DMS153 treated with DMSO at 0.1 percent for 48 hours (cell line): ENCODE measurements at regions not wholly inside any gene's neighbourhood (a gene's known extent, or its start where the extent isn't known, plus 50 kb on each side); places are given as distances from the start of the nearest gene placed in this dataset.
A peak's percentile ranks its signal among the peaks of the same experiment; 100 is the strongest.

Source experiments
- DNase-seq: peaks from one replicate; lab custom pipeline; 2025; ENCODE audit not compliant: unreplicated experiment; lab: John Stamatoyannopoulos, UW

- DNase-seq = no peak
Measured at GRCh38 chr14:96727073-96727472, 70.1 kb upstream of the VRK1 start.

GRCh38 chr14:96727491-96727890 lies 69.7 kb upstream of the VRK1 start:
- DNase-seq = no peak

- DNase-seq = no peak
Measured at GRCh38 chr14:96727980-96728717, 69.0 kb upstream of the VRK1 start.

- DNase-seq = no peak
Measured at GRCh38 chr14:96729889-96730288, 67.3 kb upstream of the VRK1 start.

GRCh38 chr14:96730386-96730785 lies 66.8 kb upstream of the VRK1 start:
- DNase-seq = no peak

GRCh38 chr14:96734076-96734622 lies 63.0 kb upstream of the VRK1 start:
- no peak for DNase-seq

- peak; percentile 23 for DNase-seq
Measured at GRCh38 chr14:96735526-96735925, 61.7 kb upstream of the VRK1 start.

- no peak for DNase-seq
Measured at GRCh38 chr14:96736439-96736838, 60.7 kb upstream of the VRK1 start.

- DNase-seq = no peak
Measured at GRCh38 chr14:96737881-96738280, 59.3 kb upstream of the VRK1 start.

GRCh38 chr14:96739200-96739910 lies 57.8 kb upstream of the VRK1 start:
- DNase-seq = no peak

- peak; percentile 42 for DNase-seq
Measured at GRCh38 chr14:96741151-96741977, 55.8 kb upstream of the VRK1 start.

- no peak for DNase-seq
Measured at GRCh38 chr14:96744262-96744661, 52.9 kb upstream of the VRK1 start.

- DNase-seq = no peak
Measured at GRCh38 chr14:96745500-96746051, 51.6 kb upstream of the VRK1 start.

GRCh38 chr14:96746101-96746500 lies 51.1 kb upstream of the VRK1 start:
- DNase-seq = no peak

- DNase-seq = no peak
Measured at GRCh38 chr14:96747006-96747405, 50.2 kb upstream of the VRK1 start.
